ENCODE measurements at regions not wholly inside any gene's neighbourhood (a gene's known extent, or its start where the extent isn't known, plus 50 kb on each side); places are given as distances from the start of the nearest gene placed in this dataset.

GRCh38 chr1:112815376-112815775, 100.2 kb upstream of the PPM1J start:
- TF ChIP-seq, protein P1, sequence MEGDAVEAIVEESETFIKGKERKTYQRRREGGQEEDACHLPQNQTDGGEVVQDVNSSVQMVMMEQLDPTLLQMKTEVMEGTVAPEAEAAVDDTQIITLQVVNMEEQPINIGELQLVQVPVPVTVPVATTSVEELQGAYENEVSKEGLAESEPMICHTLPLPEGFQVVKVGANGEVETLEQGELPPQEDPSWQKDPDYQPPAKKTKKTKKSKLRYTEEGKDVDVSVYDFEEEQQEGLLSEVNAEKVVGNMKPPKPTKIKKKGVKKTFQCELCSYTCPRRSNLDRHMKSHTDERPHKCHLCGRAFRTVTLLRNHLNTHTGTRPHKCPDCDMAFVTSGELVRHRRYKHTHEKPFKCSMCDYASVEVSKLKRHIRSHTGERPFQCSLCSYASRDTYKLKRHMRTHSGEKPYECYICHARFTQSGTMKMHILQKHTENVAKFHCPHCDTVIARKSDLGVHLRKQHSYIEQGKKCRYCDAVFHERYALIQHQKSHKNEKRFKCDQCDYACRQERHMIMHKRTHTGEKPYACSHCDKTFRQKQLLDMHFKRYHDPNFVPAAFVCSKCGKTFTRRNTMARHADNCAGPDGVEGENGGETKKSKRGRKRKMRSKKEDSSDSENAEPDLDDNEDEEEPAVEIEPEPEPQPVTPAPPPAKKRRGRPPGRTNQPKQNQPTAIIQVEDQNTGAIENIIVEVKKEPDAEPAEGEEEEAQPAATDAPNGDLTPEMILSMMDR (IDR thresholded peaks at IDR 0.05; ENCODE audit: low read depth, low read length, missing input control) = no peak
- TF ChIP-seq EGR1 (IDR thresholded peaks at IDR 0.05; ENCODE audit: low read depth in 2 of 2) = no peak
- TF ChIP-seq, protein P2, sequence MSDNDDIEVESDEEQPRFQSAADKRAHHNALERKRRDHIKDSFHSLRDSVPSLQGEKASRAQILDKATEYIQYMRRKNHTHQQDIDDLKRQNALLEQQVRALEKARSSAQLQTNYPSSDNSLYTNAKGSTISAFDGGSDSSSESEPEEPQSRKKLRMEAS (IDR thresholded peaks at IDR 0.05) = no peak
- no peak for TF ChIP-seq GABPA (IDR thresholded peaks at IDR 0.05 in 1 of 2, conservative IDR thresholded peaks at IDR 0.05 in 1 of 2)
- no peak for TF ChIP-seq RAD21 (IDR thresholded peaks at IDR 0.05)
- TF ChIP-seq ZBTB33 (IDR thresholded peaks at IDR 0.05) = no peak
- TF ChIP-seq, protein P3, sequence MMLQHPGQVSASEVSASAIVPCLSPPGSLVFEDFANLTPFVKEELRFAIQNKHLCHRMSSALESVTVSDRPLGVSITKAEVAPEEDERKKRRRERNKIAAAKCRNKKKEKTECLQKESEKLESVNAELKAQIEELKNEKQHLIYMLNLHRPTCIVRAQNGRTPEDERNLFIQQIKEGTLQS (IDR thresholded peaks at IDR 0.05) = no peak
- no peak for TF ChIP-seq YY1 (IDR thresholded peaks at IDR 0.05)
- no peak for TF ChIP-seq JUND (IDR thresholded peaks at IDR 0.05)
- TF ChIP-seq SP1 (IDR thresholded peaks at IDR 0.05) = no peak
- TF ChIP-seq, protein P4, sequence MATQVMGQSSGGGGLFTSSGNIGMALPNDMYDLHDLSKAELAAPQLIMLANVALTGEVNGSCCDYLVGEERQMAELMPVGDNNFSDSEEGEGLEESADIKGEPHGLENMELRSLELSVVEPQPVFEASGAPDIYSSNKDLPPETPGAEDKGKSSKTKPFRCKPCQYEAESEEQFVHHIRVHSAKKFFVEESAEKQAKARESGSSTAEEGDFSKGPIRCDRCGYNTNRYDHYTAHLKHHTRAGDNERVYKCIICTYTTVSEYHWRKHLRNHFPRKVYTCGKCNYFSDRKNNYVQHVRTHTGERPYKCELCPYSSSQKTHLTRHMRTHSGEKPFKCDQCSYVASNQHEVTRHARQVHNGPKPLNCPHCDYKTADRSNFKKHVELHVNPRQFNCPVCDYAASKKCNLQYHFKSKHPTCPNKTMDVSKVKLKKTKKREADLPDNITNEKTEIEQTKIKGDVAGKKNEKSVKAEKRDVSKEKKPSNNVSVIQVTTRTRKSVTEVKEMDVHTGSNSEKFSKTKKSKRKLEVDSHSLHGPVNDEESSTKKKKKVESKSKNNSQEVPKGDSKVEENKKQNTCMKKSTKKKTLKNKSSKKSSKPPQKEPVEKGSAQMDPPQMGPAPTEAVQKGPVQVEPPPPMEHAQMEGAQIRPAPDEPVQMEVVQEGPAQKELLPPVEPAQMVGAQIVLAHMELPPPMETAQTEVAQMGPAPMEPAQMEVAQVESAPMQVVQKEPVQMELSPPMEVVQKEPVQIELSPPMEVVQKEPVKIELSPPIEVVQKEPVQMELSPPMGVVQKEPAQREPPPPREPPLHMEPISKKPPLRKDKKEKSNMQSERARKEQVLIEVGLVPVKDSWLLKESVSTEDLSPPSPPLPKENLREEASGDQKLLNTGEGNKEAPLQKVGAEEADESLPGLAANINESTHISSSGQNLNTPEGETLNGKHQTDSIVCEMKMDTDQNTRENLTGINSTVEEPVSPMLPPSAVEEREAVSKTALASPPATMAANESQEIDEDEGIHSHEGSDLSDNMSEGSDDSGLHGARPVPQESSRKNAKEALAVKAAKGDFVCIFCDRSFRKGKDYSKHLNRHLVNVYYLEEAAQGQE (IDR thresholded peaks at IDR 0.05) = no peak
- TF ChIP-seq TAF1 (conservative IDR thresholded peaks at IDR 0.05) = no peak
- TF ChIP-seq FOXA1 (IDR thresholded peaks at IDR 0.05) = no peak
- TF ChIP-seq NR2F2 (IDR thresholded peaks at IDR 0.05) = no peak
